ENCODE measurements at regions not wholly inside any gene's neighbourhood (a gene's known extent, or its start where the extent isn't known, plus 50 kb on each side); places are given as distances from the start of the nearest gene placed in this dataset.

DNA sequence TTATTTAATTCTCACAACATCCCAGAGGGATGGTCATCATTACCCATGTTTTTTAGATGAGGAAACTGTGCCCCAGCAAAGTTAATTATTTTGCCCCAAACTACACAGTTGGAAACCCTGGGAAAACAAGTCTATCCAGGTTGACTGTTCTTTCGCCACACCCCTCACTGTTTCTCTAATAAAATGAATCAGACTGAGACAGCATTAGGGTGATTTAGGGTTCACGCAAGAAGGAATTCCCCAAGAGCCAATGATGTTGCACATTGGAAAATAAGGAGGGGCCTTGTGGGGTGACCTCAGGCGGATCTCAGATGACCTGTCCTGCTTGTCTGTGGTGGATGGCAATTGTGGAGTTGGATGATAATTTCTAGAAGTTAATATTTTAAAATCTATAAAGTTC lies 135.7 kb upstream of the TBX20 start:
- DNase-seq (ENCODE audit: low read depth), result no peak

DNA sequence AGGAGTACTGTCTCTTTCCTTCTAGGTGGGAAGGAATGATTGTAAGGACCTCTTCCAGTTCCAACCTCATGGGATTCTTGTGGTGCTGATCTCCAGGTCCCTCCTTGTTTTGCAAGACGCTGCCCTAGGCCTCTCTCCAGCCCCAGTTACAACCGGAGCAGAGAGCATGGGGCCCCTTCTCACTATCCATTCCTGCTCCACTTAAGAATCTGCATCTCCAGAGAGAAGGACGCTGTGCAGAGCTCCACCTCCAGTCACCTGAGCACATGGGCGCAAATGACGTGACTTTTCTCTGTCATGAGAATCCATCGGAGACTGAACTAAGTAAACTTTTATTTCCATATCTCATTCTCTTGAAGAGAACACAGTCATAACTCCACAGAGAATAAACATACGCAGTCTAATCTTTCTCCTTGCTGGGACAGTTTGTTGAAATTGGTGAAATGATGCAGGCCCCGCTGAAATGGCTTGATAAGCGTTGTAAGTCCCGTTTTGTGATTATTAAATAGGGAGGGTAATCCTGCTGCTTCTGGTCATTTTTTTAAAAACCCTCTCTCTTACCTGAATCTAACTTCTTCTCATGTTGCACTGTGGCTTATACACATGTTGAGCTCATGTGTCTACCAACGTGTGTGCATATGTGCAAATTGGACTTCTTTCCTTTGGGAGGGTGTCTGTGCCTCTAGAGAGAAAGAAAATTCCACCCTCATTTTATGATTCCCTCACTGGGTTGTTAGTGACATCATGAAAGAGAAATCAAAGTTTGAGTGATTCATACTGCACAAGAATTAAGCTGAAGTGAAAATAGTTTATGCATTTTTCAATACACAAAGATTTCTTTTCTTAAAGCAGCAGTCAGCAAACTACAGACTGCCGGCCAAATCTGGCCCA lies 133.2 kb upstream of the TBX20 start:
- DNase-seq (ENCODE audit: low read depth), result no peak

DNA sequence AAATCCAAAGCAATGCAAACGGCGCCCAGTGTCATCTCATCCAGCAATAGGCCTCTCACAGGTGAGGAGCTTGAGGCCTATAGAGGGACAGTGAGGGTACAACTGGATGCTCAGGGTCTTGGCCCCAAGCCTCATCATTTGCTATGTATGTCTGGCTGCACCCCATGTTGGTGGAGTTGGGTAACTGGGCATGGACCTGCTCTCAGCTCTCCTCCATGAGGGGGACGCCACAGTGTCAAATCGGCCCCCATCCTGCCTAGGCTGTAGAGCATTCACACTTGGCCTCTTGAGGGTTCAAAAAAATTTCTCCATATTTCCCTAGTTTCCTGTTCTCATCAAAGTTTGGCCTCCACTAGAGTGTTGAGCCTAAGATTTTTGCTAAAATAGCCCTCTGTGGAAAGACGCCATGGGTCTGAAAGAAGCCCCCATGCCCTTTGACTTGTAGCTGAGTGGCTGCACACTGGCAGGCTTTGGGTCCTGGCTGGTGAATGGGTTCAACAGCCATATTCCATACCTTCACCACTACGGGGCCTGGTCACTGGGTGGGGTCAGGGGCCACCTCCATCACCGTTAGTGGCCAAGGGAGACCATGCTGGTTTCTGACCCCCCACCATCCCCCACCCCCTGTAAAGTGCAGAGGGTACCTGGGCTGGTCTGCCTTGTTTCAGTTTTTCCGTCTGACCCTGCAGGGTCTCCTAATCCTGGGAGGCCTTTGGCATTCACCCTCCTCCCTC lies 132.3 kb upstream of the TBX20 start:
- no peak for DNase-seq (ENCODE audit: low read depth)

DNA sequence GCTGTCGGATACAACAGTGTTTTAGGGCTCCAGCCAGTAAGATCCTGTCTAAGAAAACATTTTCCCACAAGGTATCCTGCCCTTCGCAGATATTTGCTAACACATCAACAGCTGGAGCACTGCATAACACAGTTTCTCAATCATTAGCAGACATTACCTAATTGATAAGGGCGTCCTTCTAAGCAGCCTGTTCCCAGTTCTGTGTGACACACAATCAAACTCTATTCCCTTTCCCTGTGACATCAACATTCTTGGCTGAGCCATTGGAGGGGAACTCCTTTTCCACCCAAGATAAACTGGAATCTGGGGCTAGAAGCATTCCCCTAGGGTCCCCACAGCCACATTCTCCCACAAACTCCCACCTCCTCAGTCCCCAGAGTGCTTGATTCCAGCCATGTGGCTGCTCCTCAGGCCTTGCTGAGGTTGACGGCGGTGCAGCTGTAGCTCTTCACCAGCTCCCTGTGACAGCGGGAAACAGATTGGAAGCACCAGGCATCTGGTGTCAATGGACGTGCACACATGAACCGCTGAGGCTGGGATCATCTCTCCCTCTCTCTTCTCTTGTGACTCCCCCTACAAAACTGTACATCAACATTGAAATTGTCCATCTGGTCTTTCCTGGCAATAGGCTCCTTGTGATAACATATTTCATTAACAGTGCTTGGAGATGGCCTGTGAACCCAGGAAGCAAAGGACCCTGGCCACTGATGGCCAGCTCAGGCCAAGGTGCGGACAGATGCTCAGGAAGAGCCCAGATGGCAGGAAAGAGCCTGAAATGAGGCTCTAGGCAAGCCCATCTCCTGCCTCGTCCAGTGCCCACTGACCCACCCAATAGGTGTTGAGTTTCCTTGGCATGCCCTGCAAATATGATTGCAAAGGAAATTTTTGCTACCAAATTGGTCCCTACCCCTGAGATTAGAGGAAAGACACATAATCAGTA lies 131.1 kb upstream of the TBX20 start:
- DNase-seq (ENCODE audit: low read depth), result no peak

DNA sequence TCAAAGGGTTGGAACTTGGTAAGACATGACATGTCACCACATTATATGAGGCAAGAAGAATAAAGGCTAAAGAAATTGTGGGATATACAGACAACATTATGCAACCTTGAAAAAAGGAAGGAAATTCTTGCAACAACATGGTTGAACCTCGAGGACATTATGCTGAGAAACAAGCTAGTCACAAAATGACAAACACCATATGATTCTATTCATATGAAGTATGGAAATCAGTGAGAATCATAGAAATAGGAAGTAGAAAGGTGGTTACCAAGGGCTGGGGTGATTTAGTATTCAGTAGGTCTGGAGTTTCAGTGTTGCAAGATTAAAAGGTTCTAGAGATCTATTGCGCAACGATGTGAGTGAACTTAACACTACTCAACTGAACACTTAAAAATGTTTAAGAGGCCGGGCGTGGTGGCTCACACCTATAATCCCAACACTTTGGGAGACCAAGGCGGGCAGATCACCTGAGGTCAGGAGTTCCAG lies 126.9 kb upstream of the TBX20 start:
- no peak for DNase-seq (ENCODE audit: low read depth)

DNA sequence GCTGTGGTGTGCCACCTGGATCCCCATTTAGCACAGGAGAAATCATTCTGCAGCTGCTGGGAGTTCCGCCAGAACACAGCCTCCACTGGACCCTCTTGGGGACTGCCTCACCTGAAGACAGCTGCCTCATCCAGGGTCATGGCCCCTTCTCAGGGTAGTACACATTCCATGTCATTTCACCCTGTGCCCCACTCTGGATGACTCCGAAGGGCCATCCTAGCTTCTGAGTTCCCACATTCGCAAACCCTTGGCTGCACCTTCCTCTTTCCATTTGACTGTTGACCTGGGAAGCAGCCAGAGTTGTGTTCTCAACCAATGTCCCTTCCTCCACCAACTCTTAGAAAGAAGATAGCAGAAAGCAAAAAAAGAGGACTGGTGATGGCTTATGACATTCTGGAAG lies 125.6 kb upstream of the TBX20 start:
- no peak for DNase-seq (ENCODE audit: low read depth)

DNA sequence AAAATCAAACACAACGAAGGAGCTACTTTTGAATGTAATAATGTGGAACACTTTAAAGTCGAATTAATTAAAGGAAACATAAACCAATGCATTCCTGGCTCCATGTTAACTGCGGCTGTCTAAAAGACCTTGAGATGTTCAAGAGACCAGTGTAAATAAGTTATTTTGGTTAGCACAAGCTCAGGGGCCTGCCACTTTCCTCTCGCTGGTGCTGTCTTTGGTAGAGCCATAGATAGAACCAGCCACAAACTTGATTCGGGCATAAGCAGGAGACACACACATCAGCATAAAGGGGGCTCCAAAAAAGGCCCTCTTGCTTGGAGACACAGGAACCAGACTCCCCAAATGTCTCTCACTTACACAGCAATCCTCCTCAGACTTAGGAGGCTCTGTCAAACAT lies 121.6 kb upstream of the TBX20 start:
- no peak for DNase-seq (ENCODE audit: low read depth)

DNA sequence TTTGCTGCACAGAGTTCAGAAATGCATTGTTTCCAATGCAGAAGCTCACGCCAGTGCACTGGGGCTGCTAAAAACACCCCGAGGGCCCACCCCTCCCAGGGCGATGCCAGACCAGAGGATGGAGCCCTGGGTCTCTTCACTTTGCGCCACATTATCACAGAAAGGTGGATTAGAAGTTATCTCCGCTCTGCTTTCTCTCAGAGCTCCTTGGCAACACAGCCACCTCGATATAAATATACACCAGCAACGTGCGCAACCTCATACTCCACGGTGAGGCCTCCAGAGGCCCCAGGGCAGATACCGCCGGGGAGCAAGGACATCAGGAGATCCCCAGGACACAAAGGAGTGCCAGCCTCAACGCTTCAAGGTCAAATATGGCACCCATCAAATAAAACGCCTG lies 121.0 kb upstream of the TBX20 start:
- DNase-seq (ENCODE audit: low read depth), result no peak

DNA sequence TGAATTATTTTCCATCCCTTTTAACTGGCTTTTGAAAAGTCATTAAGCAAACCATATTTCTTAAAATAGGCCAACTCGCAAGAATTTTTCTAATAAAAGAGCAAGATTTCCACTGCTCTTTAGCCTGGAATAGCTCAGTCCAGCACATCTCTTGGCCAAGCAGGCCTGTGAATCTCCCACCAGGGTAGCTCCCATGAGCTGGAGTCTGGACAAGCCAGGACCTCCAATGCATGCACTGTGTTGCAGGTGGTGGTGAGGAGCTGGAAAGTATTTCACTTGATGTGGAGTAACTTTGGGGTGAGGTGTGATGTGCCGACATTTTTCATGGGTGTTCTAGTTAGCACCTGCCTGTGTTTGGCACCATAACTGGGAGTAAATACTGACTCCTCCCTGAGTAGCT lies 117.3 kb upstream of the TBX20 start:
- DNase-seq (ENCODE audit: low read depth), result no peak

DNA sequence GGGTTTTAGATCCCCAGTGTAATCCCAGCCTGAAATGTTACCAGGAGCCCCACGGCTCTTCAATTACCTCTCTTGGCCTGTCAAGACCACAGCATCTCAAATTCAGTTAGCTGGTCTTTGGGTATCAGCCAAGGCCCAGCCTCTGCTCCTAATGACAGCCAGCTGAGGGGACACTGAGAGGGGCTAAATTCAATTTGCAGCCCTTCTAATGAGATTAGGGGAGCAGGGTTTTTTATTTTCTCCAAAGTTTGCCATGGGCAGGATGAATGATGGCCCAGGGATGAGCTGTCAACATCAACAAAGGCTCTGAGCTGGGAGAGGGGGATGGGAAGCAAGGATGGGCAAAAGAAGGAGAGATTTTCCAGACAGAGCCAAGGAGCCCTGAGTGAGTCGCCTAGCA lies 116.8 kb upstream of the TBX20 start:
- no peak for DNase-seq (ENCODE audit: low read depth)

DNA sequence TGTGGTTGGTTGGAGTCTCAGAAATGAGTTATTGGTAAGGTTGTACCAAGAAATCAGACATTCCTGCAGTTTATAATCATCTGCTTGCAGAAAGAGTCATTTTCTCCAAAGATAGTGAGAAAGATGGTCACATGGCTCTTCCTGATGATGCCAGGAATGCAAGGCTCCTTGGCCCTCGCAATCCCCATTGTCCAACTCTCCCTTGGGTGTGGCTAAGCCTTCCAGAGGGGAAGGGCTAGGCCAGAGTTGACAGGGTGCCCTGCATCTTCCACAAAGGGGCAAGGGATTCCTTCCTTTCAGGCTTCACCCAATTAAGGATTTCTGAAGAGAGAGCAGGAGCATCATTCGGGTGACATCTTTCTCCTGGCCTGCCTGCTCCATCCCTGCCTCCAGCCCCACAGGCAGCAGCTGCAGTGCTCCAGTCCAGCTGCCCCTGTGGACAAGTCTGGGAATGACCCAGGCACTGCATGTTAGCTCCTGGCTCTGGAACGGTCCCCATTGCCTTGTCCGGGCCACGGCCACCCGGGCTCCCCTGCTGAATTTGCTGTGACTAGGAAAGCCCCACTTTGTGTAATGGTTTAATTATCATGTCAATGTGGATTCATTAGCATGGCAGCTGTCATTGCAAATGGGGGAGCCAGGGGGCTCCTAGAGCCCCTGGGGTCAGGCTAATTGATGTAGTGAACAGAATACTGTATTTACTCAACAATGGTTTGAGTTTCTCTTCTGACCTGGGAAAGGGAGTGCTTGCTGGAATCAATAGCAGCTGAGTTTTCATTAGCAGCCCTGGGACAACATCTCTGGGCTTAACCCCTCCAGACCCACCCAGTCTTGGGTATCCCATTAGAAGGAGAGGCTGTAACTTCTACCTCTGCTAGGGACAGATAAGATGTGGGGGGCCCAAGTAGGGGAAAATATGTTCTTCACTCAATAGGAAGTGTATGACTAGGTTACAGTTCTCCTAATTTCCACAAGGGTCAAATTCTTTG lies 112.6 kb upstream of the TBX20 start:
- DNase-seq (ENCODE audit: low read depth), result no peak

DNA sequence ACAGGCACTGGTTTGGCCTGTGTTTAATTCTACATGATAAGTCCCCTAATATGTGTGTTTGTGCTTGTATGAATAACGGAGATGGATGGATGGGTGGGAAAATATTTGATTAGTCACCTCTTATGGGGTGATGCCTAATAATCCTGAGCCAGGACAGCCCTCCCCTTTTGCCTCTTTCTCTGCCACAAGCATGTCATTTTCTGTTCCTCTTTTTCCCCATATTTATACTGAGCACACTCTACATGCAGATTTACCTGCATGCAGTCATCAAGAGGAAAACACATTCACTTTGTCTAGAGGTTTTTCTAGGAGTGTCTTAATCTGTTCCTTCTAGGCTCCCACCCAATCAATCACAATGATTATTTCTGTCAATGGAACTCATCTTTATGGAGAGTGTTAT lies 111.6 kb upstream of the TBX20 start:
- DNase-seq (ENCODE audit: low read depth), result no peak

DNA sequence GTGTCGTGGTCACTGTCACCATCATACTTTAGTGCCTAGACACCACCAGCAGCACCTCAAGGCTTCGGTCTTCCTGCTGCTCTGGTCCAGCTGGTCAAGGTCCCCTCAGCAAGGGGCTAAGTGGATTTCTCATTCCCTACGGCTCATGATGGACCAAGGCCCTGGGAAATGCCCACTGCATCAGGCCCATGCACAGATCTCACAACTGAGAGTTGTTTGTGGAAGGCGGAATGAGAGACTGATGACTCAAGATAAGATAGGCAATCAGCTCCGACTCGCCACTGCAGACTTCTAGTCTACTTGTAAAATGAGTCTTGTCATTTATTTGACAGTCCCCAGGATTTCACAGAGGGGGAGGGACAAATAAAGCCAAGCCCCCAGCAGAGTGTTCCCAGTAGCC lies 108.4 kb upstream of the TBX20 start:
- no peak for DNase-seq (ENCODE audit: low read depth)

DNA sequence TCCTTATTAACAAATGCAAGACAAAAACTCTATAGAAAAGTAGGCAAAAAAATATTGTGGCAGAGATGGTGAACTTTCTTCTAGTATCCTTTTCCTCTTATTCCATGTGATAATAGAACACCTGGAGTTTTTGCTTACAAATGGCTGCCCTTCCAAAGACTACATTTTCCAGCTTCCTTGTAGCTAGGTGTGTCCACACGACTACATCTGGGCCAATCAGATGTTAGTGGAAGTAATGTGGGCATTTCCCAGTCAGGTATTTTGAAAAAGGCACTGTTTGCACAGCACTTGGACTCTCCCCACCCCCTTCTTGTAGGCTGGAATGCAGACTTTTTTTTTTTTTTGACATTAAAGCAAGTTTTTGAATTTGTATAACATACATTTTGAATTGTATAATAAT lies 105.5 kb upstream of the TBX20 start:
- DNase-seq (ENCODE audit: low read depth), result no peak

DNA sequence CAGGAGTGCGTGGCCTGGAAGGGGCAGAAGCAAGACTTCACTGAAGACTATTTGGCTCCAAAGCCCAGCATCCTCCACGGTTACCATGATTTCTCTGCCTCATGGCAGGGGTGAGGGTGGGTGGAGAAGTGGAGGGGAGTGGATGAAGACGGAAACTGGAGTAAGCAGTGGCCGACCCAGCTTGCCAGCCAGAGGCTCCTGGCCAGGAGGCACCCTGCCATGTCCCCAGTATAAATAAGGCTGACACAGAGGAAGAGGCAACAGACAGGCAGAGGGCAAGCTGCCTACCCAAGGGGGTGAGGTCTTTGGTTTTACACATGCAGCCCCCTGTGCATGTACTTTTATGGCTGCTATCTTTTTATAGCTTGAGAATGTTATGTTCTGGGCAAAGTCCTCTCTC lies 102.6 kb upstream of the TBX20 start:
- no peak for DNase-seq (ENCODE audit: low read depth)

DNA sequence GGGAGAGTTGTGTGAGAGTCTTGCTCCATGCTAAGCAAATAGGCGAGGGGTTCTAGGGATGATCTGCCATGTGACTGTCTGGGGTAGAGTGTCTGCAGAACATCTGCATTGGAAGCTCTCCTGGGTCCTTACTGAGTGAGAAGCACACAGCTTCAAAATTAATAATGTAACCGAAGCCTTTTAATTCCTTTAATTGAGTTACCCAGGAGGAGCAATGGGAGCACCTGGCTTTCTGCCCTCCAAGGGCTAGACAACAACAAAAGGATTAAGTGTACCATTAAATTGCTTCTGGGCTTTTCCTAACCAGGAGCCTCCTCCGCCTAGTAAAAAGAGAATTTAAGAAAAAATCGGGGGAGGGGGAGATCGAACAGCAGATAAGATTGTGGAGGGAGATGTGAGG lies 102.0 kb upstream of the TBX20 start:
- no peak for DNase-seq (ENCODE audit: low read depth)

DNA sequence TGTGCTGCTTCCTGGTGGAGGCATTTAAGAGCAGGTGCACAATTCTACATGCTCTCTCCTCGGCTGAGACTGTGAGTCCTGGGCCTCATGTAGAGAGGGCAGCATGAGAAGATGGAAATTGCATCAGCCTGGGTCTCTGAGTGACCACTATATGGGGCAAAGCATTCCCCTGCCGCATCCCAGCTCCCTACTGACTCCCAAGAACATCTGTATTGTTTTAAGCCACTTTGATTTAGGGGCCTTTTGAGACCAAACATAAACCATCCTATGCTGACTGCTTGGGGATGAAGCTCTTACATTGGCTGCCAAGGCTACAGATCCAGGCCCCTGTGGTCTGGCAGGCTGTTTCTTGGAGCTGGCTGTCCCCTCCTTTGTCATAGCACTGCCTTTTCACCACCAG lies 101.3 kb upstream of the TBX20 start:
- no peak for DNase-seq (ENCODE audit: low read depth)

DNA sequence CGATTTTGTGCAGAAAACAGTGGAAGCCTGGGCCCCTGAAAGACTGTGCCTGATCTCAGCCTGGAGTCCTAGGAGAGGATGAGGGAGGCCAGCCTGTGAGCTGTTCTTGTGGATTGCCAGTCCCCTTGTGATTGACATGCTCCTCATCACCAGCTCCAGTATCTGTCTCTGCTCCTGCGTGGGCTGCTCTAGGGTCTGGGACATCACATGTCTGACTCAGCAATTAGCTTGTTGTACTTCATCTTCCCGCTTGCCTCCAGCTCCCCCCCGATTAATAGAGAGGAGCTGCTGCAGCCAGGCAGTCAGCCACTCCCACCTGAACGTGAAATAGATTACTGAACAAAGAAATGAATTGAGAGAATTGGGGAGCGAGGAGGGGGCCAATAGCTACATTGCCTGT lies 99.6 kb upstream of the TBX20 start:
- no peak for DNase-seq (ENCODE audit: low read depth)

DNA sequence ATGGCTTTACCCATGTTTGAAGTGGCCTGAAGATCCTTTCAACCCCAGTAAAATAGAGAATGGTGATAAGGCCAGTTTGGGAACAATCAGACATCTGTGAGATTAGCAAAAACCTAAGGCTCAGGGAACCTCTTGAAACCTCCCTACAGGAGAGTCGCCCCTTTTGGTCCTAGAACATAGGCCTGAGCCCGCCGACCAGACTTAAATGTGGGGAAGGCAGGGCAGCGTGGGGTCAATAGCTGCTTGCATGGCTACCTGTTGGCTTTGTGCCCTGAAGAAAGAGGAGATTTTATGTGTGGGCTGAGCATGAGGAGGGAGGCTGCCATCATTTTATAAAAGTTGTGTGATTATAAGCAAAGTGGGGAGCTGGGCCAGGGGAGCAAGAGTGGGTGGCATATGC lies 97.6 kb upstream of the TBX20 start:
- no peak for DNase-seq (ENCODE audit: low read depth)

All from myocyte (in vitro differentiated cells).